ENCODE measurements at regions not wholly inside any gene's neighbourhood (a gene's known extent, or its start where the extent isn't known, plus 50 kb on each side); places are given as distances from the start of the nearest gene placed in this dataset.

GRCh38 chr4:132383571-132384199, 765.4 kb upstream of the PCDH10 start:
- no peaks in the 10 kb centered on the region for H3K27me3 ChIP-seq
- H3K27ac ChIP-seq: no peak overlapping the region
- DNase-seq: no peak
- TF ChIP-seq CTCF (IDR thresholded peaks at IDR 0.05): no peak
- no peak overlapping the region for H3K9ac ChIP-seq (ENCODE audit: low read depth in 2 of 2, low read length in 2 of 2)
- H3K4me3 ChIP-seq: no peak overlapping the region
- no peaks in the 10 kb centered on the region for H3K4me1 ChIP-seq
- intact Hi-C loops (cut with DNase I): no loop called here
- no peaks in the 10 kb centered on the region for H3K36me3 ChIP-seq
- no peaks in the 10 kb centered on the region for H3K9me3 ChIP-seq

- H3K4me3 ChIP-seq: no peak overlapping the region
- no peak overlapping the region for H3K27ac ChIP-seq
- DNase-seq: no peak
- no peaks in the 10 kb centered on the region for H3K9me3 ChIP-seq
- intact Hi-C loops (cut with DNase I): no loop called here
- H3K9ac ChIP-seq (ENCODE audit: low read depth in 2 of 2, low read length in 2 of 2): no peak overlapping the region
- TF ChIP-seq CTCF (IDR thresholded peaks at IDR 0.05): no peak
- no peaks in the 10 kb centered on the region for H3K27me3 ChIP-seq
- H3K36me3 ChIP-seq: no peaks in the 10 kb centered on the region
- no peaks in the 10 kb centered on the region for H3K4me1 ChIP-seq
These were observed 764.4 kb upstream of the PCDH10 start for GRCh38 chr4:132384709-132385108.

- intact Hi-C loops (cut with DNase I): no loop called here
- Histone ChIP-seq H3K9me3 (no peaks in the 10 kb centered on the region), H3K4me3 (no peak overlapping the region), H3K27ac (no peak overlapping the region), H3K4me1 (no peaks in the 10 kb centered on the region), H3K27me3 (no peaks in the 10 kb centered on the region), H3K36me3 (no peaks in the 10 kb centered on the region), H3K9ac (ENCODE audit: low read depth in 2 of 2, low read length in 2 of 2) (no peak overlapping the region)
- no peak for TF ChIP-seq CTCF (IDR thresholded peaks at IDR 0.05)
- DNase-seq: no peak
These were observed 763.0 kb upstream of the PCDH10 start for GRCh38 chr4:132386130-132386529.

- no peaks in the 10 kb centered on the region for H3K27me3 ChIP-seq
- no peaks in the 10 kb centered on the region for H3K9me3 ChIP-seq
- no peaks in the 10 kb centered on the region for H3K36me3 ChIP-seq
- H3K4me1 ChIP-seq: no peaks in the 10 kb centered on the region
- no peak overlapping the region for H3K27ac ChIP-seq
- H3K9ac ChIP-seq (ENCODE audit: low read depth in 2 of 2, low read length in 2 of 2): no peak overlapping the region
- DNase-seq: no peak
- intact Hi-C loops (cut with DNase I): no loop called here
- TF ChIP-seq CTCF (IDR thresholded peaks at IDR 0.05): no peak
- H3K4me3 ChIP-seq: no peak overlapping the region
These were observed 762.0 kb upstream of the PCDH10 start for GRCh38 chr4:132387060-132387459.

GRCh38 chr4:132395561-132395960, 753.5 kb upstream of the PCDH10 start:
- no peak for DNase-seq
- Histone ChIP-seq H3K27ac (no peak overlapping the region), H3K9ac (ENCODE audit: low read depth in 2 of 2, low read length in 2 of 2) (no peak overlapping the region), H3K4me1 (no peaks in the 10 kb centered on the region), H3K36me3 (no peaks in the 10 kb centered on the region), H3K4me3 (no peak overlapping the region), H3K27me3 (no peaks in the 10 kb centered on the region), H3K9me3 (no peaks in the 10 kb centered on the region)
- TF ChIP-seq CTCF (IDR thresholded peaks at IDR 0.05): no peak
- intact Hi-C loops (cut with DNase I): no loop called here
